ELF-1 (cell line): ENCODE measurements at regions not wholly inside any gene's neighbourhood (a gene's known extent, or its start where the extent isn't known, plus 50 kb on each side); places are given as distances from the start of the nearest gene placed in this dataset.

Experiments used
- DNase-seq: peaks from one replicate; pipeline ENCODE4 v3.0.0-alpha.2; 2016; ENCODE audit warnings: low read depth, low spot score

GRCh38 chr22:22148905-22149304 lies 95.7 kb upstream of the VPREB1 start:
- DNase-seq = no peak

DNA sequence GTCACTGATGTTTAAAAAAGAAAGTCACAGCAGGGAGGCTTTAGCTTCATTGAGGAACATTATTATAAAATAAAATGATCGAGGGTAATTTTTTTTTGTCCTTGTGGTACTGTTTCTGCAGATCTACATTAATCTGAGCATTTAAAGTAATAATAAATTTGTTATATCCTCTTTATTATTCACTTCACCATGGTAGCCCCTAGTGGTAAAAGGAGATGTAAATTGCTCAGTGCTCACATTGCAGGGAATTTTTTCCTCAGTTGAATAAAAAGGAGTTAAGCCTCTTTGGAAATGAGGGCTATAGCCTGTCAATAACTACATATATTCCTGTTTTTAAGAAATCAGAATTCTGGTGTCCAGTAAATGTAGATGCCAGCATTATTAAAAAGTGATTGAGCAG lies 99.7 kb upstream of the VPREB1 start:
- no peak for DNase-seq

GRCh38 chr22:22143448-22143847 lies 101.1 kb upstream of the VPREB1 start:
- no peak for DNase-seq

- no peak for DNase-seq
Measured at GRCh38 chr22:22142661-22143060, 101.9 kb upstream of the VPREB1 start.

- DNase-seq = no peak
Measured at GRCh38 chr22:22141771-22142591, 102.6 kb upstream of the VPREB1 start.

GRCh38 chr22:22141031-22141430 lies 103.6 kb upstream of the VPREB1 start:
- no peak for DNase-seq

- no peak for DNase-seq
Measured at GRCh38 chr22:22139364-22139763, 105.2 kb upstream of the VPREB1 start.

DNA sequence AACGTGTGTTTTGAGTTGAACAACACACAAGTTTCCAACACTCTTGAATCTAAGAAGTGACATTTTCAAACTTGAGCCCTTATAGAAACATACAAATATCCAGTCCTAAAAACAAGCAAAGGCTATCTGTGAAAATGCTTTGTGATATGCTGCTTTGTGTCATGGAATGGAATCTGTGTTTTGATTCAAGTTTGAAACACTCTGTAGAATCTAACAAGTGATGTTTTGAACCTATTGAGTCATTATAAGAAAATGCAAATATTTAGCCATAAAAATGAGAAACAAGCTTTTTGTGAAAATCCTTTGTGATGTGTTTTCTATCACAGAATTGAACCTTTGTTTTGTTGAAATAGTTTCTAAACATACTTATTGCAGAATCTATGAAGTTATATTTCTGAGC lies 105.7 kb upstream of the VPREB1 start:
- no peak for DNase-seq

DNA sequence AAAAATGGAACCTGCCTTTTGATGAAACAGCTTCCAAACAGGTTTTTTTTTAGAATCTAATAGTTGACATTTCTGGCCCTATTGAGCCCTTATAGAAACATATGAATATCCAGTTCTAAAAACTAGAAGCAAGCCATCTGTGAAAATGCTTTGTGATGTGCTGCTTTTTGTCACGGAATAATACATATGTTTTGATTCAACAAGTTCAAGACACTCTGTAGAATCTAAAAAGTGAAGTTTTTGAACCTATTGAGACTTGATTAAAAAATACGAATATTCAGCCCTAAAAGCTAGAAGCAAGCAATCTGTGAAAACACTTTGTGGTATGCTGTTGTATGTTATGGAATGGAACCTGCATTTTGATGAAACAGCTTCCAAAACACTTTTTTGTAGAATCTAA lies 106.7 kb upstream of the VPREB1 start:
- no peak for DNase-seq

DNA sequence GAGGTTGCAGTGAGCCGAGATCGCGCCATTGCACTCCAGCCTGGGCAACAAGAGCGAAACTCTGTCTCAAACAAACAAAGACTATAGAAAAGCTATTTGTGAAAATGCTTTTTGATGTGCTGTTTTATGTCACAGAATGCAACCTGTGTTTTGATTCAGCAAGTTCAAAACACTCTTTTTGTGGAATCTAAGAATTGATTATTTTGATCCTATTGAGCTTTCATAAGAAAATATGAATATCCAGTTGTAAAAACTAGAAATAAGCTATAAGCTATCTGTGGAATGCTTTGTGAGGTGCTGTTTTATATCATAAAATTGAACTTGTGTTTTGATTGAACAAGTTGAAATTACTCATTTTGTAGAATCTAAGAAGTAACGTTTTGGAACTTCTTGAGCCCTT lies 110.7 kb upstream of the VPREB1 start:
- no peak for DNase-seq

GRCh38 chr22:22130953-22131608 lies 113.5 kb upstream of the VPREB1 start:
- DNase-seq = no peak

DNA sequence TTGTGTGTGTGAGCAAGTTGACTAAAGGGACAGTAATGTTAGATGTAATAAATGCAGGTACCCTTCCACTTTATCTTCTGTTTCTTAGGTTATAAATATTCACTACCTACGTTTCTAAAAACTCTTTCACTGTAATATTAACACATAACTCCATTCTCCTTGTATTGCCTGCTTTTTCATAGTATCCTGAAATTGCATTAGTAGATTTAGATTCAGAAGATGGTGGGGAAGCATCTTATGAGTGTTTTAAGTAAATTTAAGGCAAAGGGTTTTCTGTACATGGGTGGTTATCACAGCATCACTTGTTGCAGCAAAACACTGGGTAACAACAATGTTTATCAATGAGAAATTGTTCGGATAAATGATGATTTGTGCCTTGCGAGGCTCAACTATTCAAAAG lies 115.2 kb upstream of the VPREB1 start:
- DNase-seq = no peak

DNA sequence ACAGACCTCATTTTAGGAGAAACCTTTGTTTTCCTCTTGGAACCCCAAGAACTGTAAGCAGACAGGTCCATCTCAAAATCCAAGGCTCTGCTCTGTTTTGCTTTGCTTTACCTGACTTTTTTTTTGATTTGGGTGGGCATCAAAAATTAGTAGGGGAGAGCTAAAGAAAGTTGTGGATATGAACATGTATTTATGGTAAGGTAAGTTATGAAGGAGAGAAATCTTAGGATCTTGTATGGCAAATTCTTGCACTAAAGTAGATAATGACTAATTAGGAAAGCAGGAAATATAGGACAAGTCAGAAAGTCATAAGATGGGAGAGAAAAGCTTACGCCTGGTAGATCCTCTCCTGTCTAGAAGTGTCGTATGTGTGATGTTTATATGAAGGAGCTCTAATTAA lies 116.1 kb upstream of the VPREB1 start:
- no peak for DNase-seq

- no peak for DNase-seq
Measured at GRCh38 chr22:22127100-22127499, 117.5 kb upstream of the VPREB1 start.

GRCh38 chr22:22125579-22126468 lies 118.8 kb upstream of the VPREB1 start:
- DNase-seq = no peak

DNA sequence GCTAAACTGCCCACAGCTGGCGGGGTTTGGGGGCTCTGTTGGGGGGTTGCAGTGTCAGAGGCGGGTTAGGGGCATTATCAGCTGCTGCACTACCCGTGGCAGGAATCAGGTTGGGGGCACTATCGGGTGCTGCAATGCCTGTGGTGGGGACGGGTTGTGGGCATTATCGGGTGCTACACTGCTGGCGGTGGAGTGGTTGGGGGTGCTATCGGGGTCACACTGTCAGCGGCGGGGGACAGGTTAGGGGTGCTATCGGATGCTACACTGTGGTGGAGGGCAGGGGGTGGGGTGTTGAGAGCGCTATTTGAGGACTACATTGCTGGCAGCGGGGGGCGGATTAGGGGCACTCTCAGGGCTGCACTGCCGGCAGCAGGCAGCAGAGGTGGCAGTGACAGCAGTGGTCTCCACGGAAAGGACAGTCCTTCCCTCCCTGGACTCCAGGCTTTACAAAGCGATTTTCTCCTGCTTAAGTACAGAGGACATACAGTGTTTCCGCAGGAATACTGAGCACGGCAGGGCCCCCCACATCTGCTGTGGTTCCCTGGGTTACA lies 119.5 kb upstream of the VPREB1 start:
- no peak for DNase-seq

- no peak for DNase-seq
Measured at GRCh38 chr22:22124374-22124773, 120.2 kb upstream of the VPREB1 start.

DNA sequence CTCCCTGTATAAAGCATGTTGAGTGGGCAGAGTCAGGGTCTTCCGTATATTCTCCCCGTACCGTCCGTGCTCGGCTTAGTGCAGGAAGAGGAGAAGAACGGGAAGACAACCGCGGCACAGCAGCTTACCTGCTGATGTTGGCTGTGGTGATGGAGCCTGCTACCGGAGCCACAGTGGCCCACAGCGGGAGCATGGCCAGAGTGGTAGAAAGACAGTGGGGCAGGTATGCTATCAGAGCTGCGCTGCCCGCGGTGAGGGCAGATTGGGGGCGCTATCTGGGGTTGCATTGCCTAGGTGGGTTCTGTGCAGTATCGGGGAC lies 120.7 kb upstream of the VPREB1 start:
- no peak for DNase-seq

DNA sequence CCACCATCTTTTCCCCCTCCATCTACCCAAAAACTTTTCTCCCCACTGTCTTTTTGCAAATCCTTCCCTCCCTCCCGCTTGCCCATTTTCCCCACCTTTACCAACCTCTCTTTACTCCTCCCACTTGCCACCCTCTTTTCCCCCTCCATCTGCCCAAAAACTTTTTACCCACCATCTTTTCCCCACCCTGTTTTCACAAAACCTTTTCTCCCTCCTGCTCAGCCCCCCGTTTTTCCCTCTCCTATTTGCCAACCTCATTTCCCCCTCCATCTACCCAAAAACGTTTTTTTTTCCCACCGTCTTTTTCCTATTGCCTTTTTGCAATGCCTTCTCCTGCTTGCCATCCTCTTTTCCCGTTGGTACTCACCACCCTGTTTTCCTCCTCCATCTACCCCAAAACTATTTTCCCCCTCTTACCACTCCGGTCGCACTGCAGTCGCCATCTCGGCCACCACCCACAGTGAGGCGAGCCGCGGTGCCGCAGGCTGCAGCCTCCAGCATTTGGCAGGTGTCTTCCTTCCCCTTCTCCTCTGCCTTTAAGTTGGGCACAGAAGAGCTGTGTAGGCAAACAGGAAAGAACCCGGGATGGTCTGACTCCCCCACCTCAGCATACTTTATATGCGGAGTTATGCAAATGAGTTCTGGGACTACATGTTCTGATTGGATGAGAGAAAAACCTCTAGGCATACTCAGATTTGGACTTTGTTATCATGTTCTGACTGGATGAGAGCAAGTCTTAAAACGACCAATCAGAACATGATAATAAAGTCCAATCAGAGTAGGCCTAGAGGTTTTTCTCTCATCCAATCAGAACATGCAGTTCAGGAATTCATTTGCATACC lies 121.2 kb upstream of the VPREB1 start:
- DNase-seq = no peak

GRCh38 chr22:22122348-22123117 lies 122.1 kb upstream of the VPREB1 start:
- DNase-seq = no peak

GRCh38 chr22:22121445-22121844 lies 123.1 kb upstream of the VPREB1 start:
- no peak for DNase-seq
